Amniotic stem cell (primary cell): ENCODE measurements at regions not wholly inside any gene's neighbourhood (a gene's known extent, or its start where the extent isn't known, plus 50 kb on each side); places are given as distances from the start of the nearest gene placed in this dataset.

Experiments
- DNase-seq: peaks from one replicate; lab custom pipeline; 2025; lab: John Stamatoyannopoulos, UW

DNA sequence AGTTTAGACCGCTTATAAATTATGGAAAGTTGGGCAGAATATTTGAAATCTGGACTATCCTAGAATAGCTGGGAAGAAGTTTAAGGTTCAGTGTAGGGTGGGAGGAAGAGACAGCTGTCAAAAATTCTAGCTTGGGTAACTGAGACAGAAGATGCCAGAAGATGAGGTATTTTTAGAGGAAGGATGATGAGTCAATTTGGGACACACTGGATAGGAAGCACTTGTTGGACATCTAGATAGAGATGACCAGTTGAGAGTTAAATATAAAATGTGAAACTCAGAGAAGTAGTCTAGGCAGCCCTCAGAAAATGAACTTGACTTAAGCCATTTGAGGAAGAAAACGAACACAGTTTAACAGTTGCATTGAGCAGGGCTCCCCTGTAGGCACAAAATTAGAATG lies 137.9 kb upstream of the MAP9 start:
- no peak for DNase-seq

DNA sequence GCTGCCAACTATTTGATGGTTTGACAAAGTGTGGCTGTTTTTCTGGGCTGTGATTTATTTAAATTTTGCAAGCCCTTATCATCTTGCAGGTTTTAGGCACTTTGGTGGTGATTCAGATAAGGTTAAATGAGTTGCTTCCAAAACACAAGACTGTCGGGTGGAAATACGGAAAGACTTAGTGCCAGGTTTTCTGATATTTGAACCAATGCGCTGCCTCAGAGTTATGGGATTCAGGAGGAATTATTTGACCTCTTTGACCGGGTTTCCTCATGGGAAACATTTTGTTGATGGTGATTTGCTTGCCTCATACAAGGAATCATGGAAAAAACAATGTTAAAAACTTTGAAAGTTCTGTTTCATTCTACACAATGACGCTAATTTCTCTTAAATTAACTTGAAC lies 136.1 kb upstream of the MAP9 start:
- no peak for DNase-seq

GRCh38 chr4:155512046-155512445 lies 135.3 kb upstream of the MAP9 start:
- DNase-seq, result no peak

DNA sequence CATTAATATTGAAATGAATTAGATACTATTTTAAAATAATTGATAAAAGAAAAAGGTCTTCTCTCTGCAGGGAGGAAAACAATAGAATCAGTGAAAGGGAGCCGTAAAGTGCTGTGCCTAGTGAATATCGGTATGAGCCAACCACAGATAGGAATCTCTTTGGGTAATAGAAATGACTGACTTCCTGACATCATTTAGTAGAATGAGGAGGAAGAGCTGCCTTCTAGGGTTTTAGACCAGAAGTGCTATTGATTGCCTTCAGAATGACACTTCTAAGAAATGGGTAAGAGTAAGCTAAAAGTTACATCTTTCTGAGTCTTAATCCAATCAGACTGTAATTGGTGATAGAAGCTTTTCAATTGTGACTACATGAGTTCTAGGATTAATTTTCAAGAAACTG lies 134.0 kb upstream of the MAP9 start:
- no peak for DNase-seq

- DNase-seq, result no peak
These were observed 132.8 kb upstream of the MAP9 start for GRCh38 chr4:155509555-155509954.

- no peak for DNase-seq
These were observed 130.0 kb upstream of the MAP9 start for GRCh38 chr4:155506745-155507144.

GRCh38 chr4:155505321-155505720 lies 128.6 kb upstream of the MAP9 start:
- DNase-seq, result no peak

DNA sequence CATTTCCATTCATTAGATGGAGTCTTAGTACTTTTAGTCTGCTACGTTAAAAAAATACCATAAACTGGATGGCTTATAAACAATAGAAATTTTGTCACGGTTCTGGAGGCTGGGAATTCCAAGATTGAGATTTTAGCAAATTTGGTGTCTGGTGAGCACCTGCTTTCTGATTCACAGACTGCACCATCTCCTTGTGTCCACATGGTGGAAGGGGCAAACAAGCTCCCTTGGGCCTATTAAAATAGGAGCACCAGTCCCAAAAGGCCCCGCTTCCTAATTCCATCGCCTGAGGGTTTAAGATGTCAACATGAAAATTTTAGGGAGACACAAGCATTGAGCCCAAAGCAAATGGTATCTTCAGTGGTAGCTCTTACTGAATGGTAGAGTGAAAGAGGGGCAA lies 120.5 kb upstream of the MAP9 start:
- DNase-seq, result no peak

DNA sequence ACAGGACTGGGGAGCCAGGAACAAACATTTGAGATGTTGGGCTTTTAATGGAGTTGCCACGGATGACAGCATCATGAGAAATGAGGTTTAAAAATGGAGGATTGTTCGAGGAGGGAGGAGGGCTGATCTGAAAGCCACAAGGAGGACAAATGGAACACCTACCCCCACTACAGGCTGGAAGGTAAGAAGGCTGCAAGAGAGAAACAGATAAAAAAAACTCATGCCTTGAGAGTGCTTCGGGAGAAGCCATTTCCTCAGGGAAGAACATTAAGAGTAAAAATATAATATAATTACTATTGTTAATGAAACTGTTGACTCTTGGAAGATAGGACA lies 119.5 kb upstream of the MAP9 start:
- no peak for DNase-seq

- DNase-seq, result no peak
These were observed 119.0 kb upstream of the MAP9 start for GRCh38 chr4:155495572-155496293.

GRCh38 chr4:155494037-155494718 lies 117.4 kb upstream of the MAP9 start:
- no peak for DNase-seq

- DNase-seq, result no peak
These were observed 114.8 kb upstream of the MAP9 start for GRCh38 chr4:155491336-155492120.

DNA sequence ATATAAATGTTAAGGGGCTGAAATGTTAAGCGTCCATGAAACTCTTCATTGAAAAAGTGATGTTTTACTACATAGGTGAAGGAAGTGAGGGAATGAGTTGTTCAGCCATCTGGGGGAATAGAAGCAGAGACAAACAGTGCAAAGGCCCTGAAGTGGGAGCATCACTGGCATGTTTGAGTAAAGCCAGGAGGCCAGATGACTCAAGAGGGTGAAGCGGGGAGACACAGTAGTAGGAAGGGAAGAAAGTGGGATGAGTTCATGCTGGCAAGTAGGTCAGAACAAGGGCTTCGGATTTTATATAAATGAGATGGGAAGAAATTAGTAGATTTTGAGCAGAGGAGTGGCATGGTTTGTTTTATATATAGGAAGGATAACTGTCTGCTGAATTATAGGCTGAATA lies 112.5 kb upstream of the MAP9 start:
- no peak for DNase-seq

- DNase-seq, result no peak
These were observed 111.9 kb upstream of the MAP9 start for GRCh38 chr4:155488691-155489090.

- DNase-seq, result no peak
These were observed 110.4 kb upstream of the MAP9 start for GRCh38 chr4:155487210-155487609.

DNA sequence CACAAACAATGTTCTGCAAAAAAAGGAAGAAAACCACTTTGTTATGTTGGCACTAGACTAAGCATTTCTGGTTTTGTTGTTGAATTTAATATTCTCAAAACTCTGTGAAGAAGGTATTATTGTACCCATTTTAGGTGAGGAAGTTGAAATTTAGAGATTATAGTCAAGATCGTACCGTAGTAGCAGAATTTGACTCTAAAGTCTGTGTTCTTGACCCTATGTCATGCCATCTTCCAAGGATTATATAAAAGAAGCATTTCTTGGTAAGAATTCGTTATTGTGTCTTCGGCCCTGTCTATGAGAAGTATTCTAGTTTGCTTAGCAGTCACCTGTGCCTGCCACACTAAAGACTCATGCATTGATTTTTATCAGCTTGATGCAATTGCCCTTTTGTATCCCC lies 104.4 kb upstream of the MAP9 start:
- no peak for DNase-seq

DNA sequence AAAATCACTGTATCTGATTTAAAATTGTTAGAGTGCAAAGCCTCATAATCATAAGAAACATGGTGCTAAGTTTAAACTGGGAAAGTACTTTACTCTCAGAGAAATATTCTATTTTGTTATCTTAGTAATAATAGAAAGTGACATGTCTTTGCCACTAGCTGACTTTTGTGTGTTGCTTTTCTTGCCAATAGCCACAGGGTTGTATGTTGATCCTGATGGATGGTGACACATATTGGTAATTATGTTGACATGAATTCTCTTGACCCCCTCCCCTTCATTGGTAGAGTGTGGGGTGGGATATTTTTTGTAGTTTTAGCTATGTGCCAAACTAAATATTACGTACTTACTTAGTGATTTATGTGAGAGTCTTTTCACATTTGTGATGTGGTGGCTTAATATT lies 103.1 kb upstream of the MAP9 start:
- no peak for DNase-seq

- no peak for DNase-seq
These were observed 101.6 kb upstream of the MAP9 start for GRCh38 chr4:155478336-155478835.

DNA sequence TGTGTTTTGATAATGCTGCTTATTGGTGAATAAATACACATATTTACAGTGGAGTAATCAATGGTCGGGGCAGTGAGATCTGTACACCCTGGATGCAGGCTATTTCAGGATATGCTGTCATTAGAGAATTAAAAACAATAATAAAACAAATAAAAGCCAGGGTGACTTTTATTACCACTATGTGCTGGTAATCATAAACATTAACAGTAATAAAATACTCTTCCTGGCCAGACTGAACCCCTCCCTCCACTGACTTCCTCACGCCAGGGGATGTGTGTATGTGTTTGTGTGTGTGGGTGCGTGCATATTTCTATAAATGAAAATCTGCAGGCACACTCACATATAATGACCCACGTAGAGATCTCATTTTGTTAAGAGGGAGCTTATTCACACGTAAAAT lies 98.0 kb upstream of the MAP9 start:
- no peak for DNase-seq

DNA sequence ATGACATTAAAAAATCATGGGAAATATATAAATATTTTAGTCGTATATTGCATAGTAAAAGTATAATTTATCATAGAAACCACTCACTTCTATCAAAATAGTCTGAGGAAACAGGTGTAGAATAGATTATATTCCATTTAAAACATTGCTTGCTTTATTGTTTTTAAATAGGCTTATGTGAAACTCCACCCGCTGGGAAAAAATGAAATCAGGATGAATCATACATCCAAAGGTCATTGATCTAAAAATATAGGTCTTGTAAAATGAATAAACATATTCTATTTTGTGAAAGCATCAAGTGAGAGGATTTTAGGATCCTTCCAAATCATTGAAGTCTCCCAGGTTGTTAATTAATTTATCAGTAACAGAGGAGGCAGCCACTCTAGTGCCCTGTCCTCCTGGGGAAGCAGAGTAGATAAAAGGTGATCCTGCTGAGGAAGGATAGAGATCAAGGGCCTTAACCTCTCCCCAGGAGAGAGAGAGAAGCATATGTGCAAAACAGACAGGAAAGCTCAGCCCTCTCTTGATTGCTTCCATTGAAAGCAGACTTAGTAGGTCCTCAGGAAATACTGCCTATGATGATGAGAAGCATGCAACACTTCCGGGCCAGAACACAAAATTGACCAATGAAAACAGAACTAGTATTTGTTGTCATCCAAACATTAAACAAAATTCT lies 96.8 kb upstream of the MAP9 start:
- DNase-seq, result no peak

DNA sequence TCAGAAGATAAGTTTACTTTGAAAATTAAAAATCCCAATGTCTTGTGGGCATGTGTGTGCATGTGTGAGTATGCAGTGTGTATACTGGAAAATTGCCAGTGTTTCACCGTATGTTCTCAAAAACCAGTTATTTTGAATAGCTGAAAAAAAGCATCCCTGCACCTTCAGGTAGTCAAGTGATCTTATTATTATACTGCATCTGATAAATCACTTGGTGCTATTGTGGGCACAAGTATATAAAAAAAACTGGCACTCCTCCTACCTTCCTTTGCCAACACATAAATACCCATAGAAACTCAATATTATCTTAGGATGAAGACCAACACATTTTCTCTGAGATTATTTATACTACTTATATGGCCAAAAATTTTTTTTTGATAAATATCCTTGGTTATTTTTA lies 91.5 kb upstream of the MAP9 start:
- no peak for DNase-seq

- DNase-seq, result no peak
These were observed 73.9 kb upstream of the MAP9 start for GRCh38 chr4:155450676-155451075.

DNA sequence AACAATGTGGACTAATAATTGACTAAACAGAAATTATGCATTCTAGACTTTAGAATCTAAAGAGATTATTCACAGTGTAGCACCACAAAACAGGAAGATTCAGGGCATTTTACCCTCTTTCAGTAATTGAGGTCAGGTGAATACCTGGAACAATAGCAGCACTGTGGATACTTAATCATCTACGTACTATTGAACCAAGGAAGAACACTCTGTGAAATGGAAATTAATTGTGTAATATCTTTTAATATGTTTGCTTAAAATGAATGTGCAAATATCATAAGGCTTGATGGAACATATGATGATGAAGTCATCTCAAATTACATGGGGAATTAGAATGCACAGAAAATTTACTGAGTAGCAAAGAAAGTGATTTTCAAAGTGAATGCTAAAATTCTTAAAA lies 68.5 kb upstream of the MAP9 start:
- DNase-seq, result no peak
